AG04450 (cell line): ENCODE measurements at regions not wholly inside any gene's neighbourhood (a gene's known extent, or its start where the extent isn't known, plus 50 kb on each side); places are given as distances from the start of the nearest gene placed in this dataset.

ENCODE experiments used
- CTCF ChIA-PET: fragments of 300-600, 350-600 bp; formaldehyde crosslinking; extraction: SDS; loops from one replicate; lab custom pipeline; 2022; ENCODE audit warnings: antibody characterized with exemption, inconsistent platforms; lab: Charles Lee
- POLR2A ChIA-PET: fragments of 350-600 bp; formaldehyde crosslinking; extraction: SDS; loops from one replicate; lab custom pipeline; 2021; ENCODE audit warnings: antibody characterized with exemption, inconsistent platforms; lab: Yijun Ruan, JAX
- DNase-seq: peaks from one replicate; pipeline ENCODE4 v3.0.0-alpha.2; 2011; ENCODE audit warnings: low read depth, low spot score
- H3K27ac ChIP-seq: one replicate; pipeline ENCODE4 v1.5.1; 2012; ENCODE audit warnings: low read depth, low read length, control low read depth
- H3K27me3 ChIP-seq: one replicate; pipeline ENCODE4 v1.6.0; 2012; ENCODE audit warnings: low read length; ENCODE audit not compliant: control insufficient read depth, insufficient read depth
- H3K4me3 ChIP-seq: 2 replicates; pipeline ENCODE4 v1.5.1; 2011; ENCODE audit warnings: mild to moderate bottlenecking, low read depth, low read length, control low read depth
- H3K9me3 ChIP-seq: 2 replicates; pipeline ENCODE4 v1.5.1; 2012; ENCODE audit warnings: low read length; ENCODE audit not compliant: control insufficient read depth, insufficient read depth
- CTCF ChIP-seq: IDR thresholded peaks from 2 replicates; pipeline ENCODE4 v1.5.1; 2011; ENCODE audit warnings: low read depth, low read length, control low read depth, inconsistent platforms

- DNase-seq: no peak
- POLR2A ChIA-PET: no interaction called here
Measured at GRCh38 chr2:240351826-240352426, 83.5 kb upstream of the GPC1 start.

GRCh38 chr2:240353086-240353798, 82.2 kb upstream of the GPC1 start:
- Histone ChIP-seq H3K9me3 (peaks cover 5% of the 10 kb centered on the region; the same call in 1 of the 2 replicates), H3K4me3 (no peak overlapping the region), H3K27me3 (peaks cover 20% of the 10 kb centered on the region), H3K27ac (no peak overlapping the region)
- POLR2A ChIA-PET: no interaction called here
- no peak for DNase-seq
- TF ChIP-seq CTCF: no peak
- CTCF ChIA-PET: no interaction called here

More at GRCh38 chr2:240351826-240352426, 83.5 kb upstream of the GPC1 start:
- TF ChIP-seq CTCF: no peak
- Histone ChIP-seq H3K27me3 (peaks cover 20% of the 10 kb centered on the region), H3K9me3 (peaks cover 10% of the 10 kb centered on the region), H3K4me3 (no peak overlapping the region), H3K27ac (no peak overlapping the region)
- CTCF ChIA-PET: no interaction called here

- TF ChIP-seq CTCF: no peak
- Histone ChIP-seq H3K4me3 (no peak overlapping the region), H3K9me3 (peaks cover 12% of the 10 kb centered on the region), H3K27me3 (peaks cover 18% of the 10 kb centered on the region), H3K27ac (no peak overlapping the region)
- ChIA-PET CTCF (no interaction called here), POLR2A (no interaction called here)
- no peak for DNase-seq
Measured at GRCh38 chr2:240353944-240354343, 81.5 kb upstream of the GPC1 start.

GRCh38 chr2:240355001-240355891, 80.2 kb upstream of the GPC1 start:
- Histone ChIP-seq H3K27ac (no peak overlapping the region), H3K27me3 (peaks cover 16% of the 10 kb centered on the region), H3K9me3 (peaks cover 25% of the 10 kb centered on the region), H3K4me3 (no peak overlapping the region)
- no peak for TF ChIP-seq CTCF
- ChIA-PET POLR2A (interaction anchor here (1.3 kb wide), 1 partner anchor 19 kb away, joined by 4 read pairs; no protein-coding TSS in a partner anchor), CTCF (no interaction called here)
- DNase-seq: peak; percentile 18
